SK-N-SH (cell line): ENCODE measurements at regions not wholly inside any gene's neighbourhood (a gene's known extent, or its start where the extent isn't known, plus 50 kb on each side); places are given as distances from the start of the nearest gene placed in this dataset.

ENCODE experiments used
- CTCF ChIA-PET: fragments of 300-600, 350-600 bp; formaldehyde crosslinking; extraction: SDS; loops from one replicate; lab custom pipeline; 2021; lab: Yijun Ruan, JAX
- POLR2A ChIA-PET: fragments of 350-600 bp; sonication (Branson Sonifier 250); formaldehyde crosslinking; extraction: SDS; loops from one replicate; lab custom pipeline; 2020; ENCODE audit warnings: antibody characterized with exemption, inconsistent platforms; lab: Yijun Ruan, JAX
- DNase-seq: peaks from one replicate; pipeline ENCODE4 v3.0.0; 2012
- H2AFZ ChIP-seq: fragments of 200-600 bp; sonication (generic); 2 replicates; pipeline ENCODE4 v1.8.1; 2016; ENCODE audit warnings: antibody characterized with exemption, mild to moderate bottlenecking, low read depth
- H3F3A ChIP-seq: fragments of 200-600 bp; sonication (generic); replicated peaks from 2 replicates; pipeline ENCODE3; 2016; ENCODE audit warnings: antibody characterized with exemption, mild to moderate bottlenecking; ENCODE audit not compliant: insufficient read depth
- H3K27ac ChIP-seq, 2 experiments: fragments of 200-500 bp in 1 of 2; fragments of 200-600 bp in 1 of 2; sonication (Bioruptor generic) in 1 of 2; sonication (generic), shearing (Covaris generic) in 1 of 2; 2 replicates each; pipeline versions ENCODE4 v1.5.1 to v1.6.1; 2014 to 2016; ENCODE audit warnings: low read depth in 2 of 2, inconsistent platforms in 1 of 2, low read length in 1 of 2, mild to moderate bottlenecking in 1 of 2, mixed read lengths in 1 of 2
- H3K27me3 ChIP-seq: fragments of 200-600 bp; sonication (generic), shearing (Covaris generic); 2 replicates; pipeline ENCODE4 v1.6.1; 2016; ENCODE audit warnings: mixed run types; ENCODE audit not compliant: insufficient read depth
- H3K36me3 ChIP-seq, 2 experiments: fragments of 200-500 bp in 1 of 2; fragments of 200-600 bp in 1 of 2; sonication (Bioruptor generic) in 1 of 2; sonication (generic) in 1 of 2; replicated peaks in 1 of 2; 2 replicates each; pipeline versions ENCODE3 to v1.5.1; 2014 to 2016; ENCODE audit warnings: low read length in 1 of 2, mild to moderate bottlenecking in 1 of 2; ENCODE audit not compliant: insufficient read depth in 2 of 2, control insufficient read depth in 1 of 2
- H3K4me1 ChIP-seq, 2 experiments: fragments of 200-500 bp in 1 of 2; fragments of 200-600 bp in 1 of 2; sonication (Bioruptor generic) in 1 of 2; sonication (generic), shearing (Covaris generic) in 1 of 2; 2 replicates each; pipeline versions ENCODE4 v1.5.1 to v1.6.1; 2014 to 2016; ENCODE audit warnings: low read depth in 1 of 2, low read length in 1 of 2, mixed run types in 1 of 2; ENCODE audit not compliant: insufficient read depth in 2 of 2, control insufficient read depth in 1 of 2
- H3K4me2 ChIP-seq: fragments of 200-600 bp; sonication (generic), shearing (Covaris generic); 2 replicates; pipeline ENCODE4 v1.6.1; 2017; ENCODE audit warnings: mixed run types
- H3K4me3 ChIP-seq, 2 experiments: fragments of 200-500 bp in 1 of 2; fragments of 200-600 bp in 1 of 2; sonication (Bioruptor generic) in 1 of 2; sonication (generic), shearing (Covaris generic) in 1 of 2; 2 replicates each; pipeline versions ENCODE4 v1.5.1 to v1.8.1; 2014 to 2016; ENCODE audit warnings: low read depth in 2 of 2, inconsistent platforms in 1 of 2, low read length in 1 of 2, mild to moderate bottlenecking in 1 of 2, mixed read lengths in 1 of 2, moderate library complexity in 1 of 2
- H3K79me2 ChIP-seq: fragments of 200-600 bp; sonication (generic); 2 replicates; pipeline ENCODE4 v1.8.1; 2017; ENCODE audit warnings: mild to moderate bottlenecking; ENCODE audit not compliant: insufficient read depth
- H3K9ac ChIP-seq: fragments of 200-600 bp; sonication (generic); 2 replicates; pipeline ENCODE4 v1.6.1; 2017; ENCODE audit warnings: mixed run types
- H3K9me2 ChIP-seq: fragments of 200-600 bp; sonication (generic); 2 replicates; pipeline ENCODE4 v1.6.1; 2017; ENCODE audit warnings: mixed run types
- H3K9me3 ChIP-seq: fragments of 200-600 bp; sonication (generic); 2 replicates; pipeline ENCODE4 v1.6.1; 2017; ENCODE audit warnings: mixed run types, mild to moderate bottlenecking, moderate library complexity
- H4K20me1 ChIP-seq: fragments of 200-600 bp; sonication (generic); 2 replicates; pipeline ENCODE4 v1.6.1; 2017; ENCODE audit warnings: mild to moderate bottlenecking, mixed run types; ENCODE audit not compliant: insufficient read depth
- CTCF ChIP-seq: fragments of 200-600 bp; sonication (generic); IDR thresholded peaks from 2 replicates; pipeline ENCODE4 v1.6.1; 2017; ENCODE audit warnings: antibody characterized with exemption, mild to moderate bottlenecking, moderate library complexity
- EZH2phosphoT487 ChIP-seq: fragments of 200-600 bp; sonication (generic); IDR thresholded peaks from 2 replicates; pipeline ENCODE4 v1.6.1; 2017; ENCODE audit warnings: low read depth, mixed run types, mild to moderate bottlenecking, antibody characterized with exemption, moderate library complexity, borderline replicate concordance
- FOSL2 ChIP-seq: IDR thresholded peaks from 2 replicates; pipeline ENCODE4 v1.4.0; 2012; ENCODE audit warnings: low read depth, mild to moderate bottlenecking, moderate library complexity, borderline replicate concordance
- FOXJ3 ChIP-seq: sonication (generic); formaldehyde crosslinking; IDR thresholded peaks from 2 replicates; pipeline ENCODE4 v1.5.1; 2020; ENCODE audit warnings: mild to moderate bottlenecking, missing genetic modification reagents
- FOXM1 ChIP-seq: IDR thresholded peaks from 2 replicates; pipeline ENCODE4 v1.4.0; 2012; ENCODE audit warnings: low read depth, mild to moderate bottlenecking
- GATA2 ChIP-seq: sonication (generic); formaldehyde crosslinking; IDR thresholded peaks from 2 replicates; pipeline ENCODE4 v1.5.0; 2020; ENCODE audit warnings: mild to moderate bottlenecking, missing genetic modification reagents
- IRF3 ChIP-seq: fragments of 150-350 bp; IDR thresholded peaks from 2 replicates; pipeline ENCODE4 v1.6.1; 2016; ENCODE audit warnings: mild to moderate bottlenecking, low read depth, low read length
- JUND ChIP-seq: IDR thresholded peaks from 2 replicates; pipeline ENCODE4 v1.4.0; 2012
- MAX ChIP-seq: IDR thresholded peaks from 2 replicates; pipeline ENCODE4 v1.4.0; 2012; ENCODE audit warnings: low read depth
- NFIC ChIP-seq: IDR thresholded peaks from 2 replicates; pipeline ENCODE4 v1.4.0; 2012; ENCODE audit warnings: borderline replicate concordance
- NRF1 ChIP-seq: IDR thresholded peaks from 2 replicates; pipeline ENCODE4 v1.6.1; 2012; ENCODE audit warnings: low read depth, mild to moderate bottlenecking, low read length
- PBX3 ChIP-seq: IDR thresholded peaks from 2 replicates; pipeline ENCODE4; 2012
- POLR2AphosphoS5 ChIP-seq: IDR thresholded peaks from 2 replicates; pipeline ENCODE4 v1.6.1; 2012; ENCODE audit warnings: low read depth, low read length
- RAD21 ChIP-seq: IDR thresholded peaks from 2 replicates; pipeline ENCODE4 v1.6.1; 2012; ENCODE audit warnings: mild to moderate bottlenecking, low read length
- RCOR1 ChIP-seq: fragments of 150-350 bp; IDR thresholded peaks from 2 replicates; pipeline ENCODE4 v1.6.1; 2017; ENCODE audit warnings: antibody characterized with exemption, low read length
- REST ChIP-seq: IDR thresholded peaks from 2 replicates; pipeline ENCODE4 v1.6.1; 2012; ENCODE audit warnings: mild to moderate bottlenecking, low read depth, low read length, moderate library complexity
- RFX5 ChIP-seq: IDR thresholded peaks from 2 replicates; pipeline ENCODE4 v1.6.1; 2012; ENCODE audit warnings: mild to moderate bottlenecking, improper control_type of control experiment, low read length
- TAF1 ChIP-seq: IDR thresholded peaks from 2 replicates; pipeline ENCODE4 v1.6.1; 2012; ENCODE audit warnings: low read depth, mild to moderate bottlenecking, low read length, moderate library complexity, borderline replicate concordance
- USF1 ChIP-seq: IDR thresholded peaks from 2 replicates; pipeline ENCODE4 v1.4.0; 2012; ENCODE audit warnings: low read depth, borderline replicate concordance
- ZBTB33 ChIP-seq: IDR thresholded peaks from 2 replicates; pipeline ENCODE4 v1.4.0; 2012; ENCODE audit warnings: low read depth, borderline replicate concordance
- WGBS: methylation state at CpG from one replicate; pipeline ENCODE4 v1.1.6; 2017; ENCODE audit warnings: low lambda C conversion rate; 5-methylcytosine and 5-hydroxymethylcytosine counted together

- Histone ChIP-seq H3K36me3 (no peaks in the 10 kb centered on the region), H3K9me3 (no peaks in the 10 kb centered on the region), H2AFZ (no peak overlapping the region), H3K9ac (no peak overlapping the region), H3K9me2 (no peaks in the 10 kb centered on the region), H4K20me1 (no peaks in the 10 kb centered on the region), H3K27ac (no peak overlapping the region), H3K4me2 (no peak overlapping the region), H3K79me2 (no peaks in the 10 kb centered on the region), H3K4me3 (no peak overlapping the region), H3K27me3 (no peaks in the 10 kb centered on the region), H3K4me1 (no peaks in the 10 kb centered on the region), H3F3A (no peaks in the 10 kb centered on the region)
- WGBS, result 0% methylated on average over 1 of the region's 1 CpG
- no peak for DNase-seq
- ChIA-PET POLR2A (no interaction called here), CTCF (no interaction called here)
- TF ChIP-seq NRF1 (no peak), USF1 (no peak), POLR2AphosphoS5 (no peak), NFIC (no peak), ZBTB33 (no peak), JUND (no peak), EZH2phosphoT487 (no peak), RCOR1 (no peak), FOXJ3 (CRISPR knock-in tag) (no peak), CTCF (no peak), RAD21 (no peak), TAF1 (no peak), FOXM1 (no peak), FOSL2 (no peak), MAX (no peak), PBX3 (no peak), IRF3 (no peak), GATA2 (CRISPR knock-in tag) (no peak), RFX5 (no peak), REST (no peak)
Observed at GRCh38 chr10:10438335-10439100, 579.2 kb upstream of the CELF2 start.
